Tibial nerve (tissue), 4 donors: ENCODE measurements at regions not wholly inside any gene's neighbourhood (a gene's known extent, or its start where the extent isn't known, plus 50 kb on each side); places are given as distances from the start of the nearest gene placed in this dataset.

Experiments used
- DNase-seq, 2 donors: peaks; one replicate each; pipeline ENCODE4 v3.0.0-alpha.2; 2019; ENCODE audit warnings: low spot score in 2 of 2
- H3K27ac ChIP-seq, 4 donors: fragments of 200-600 bp; sonication (generic) in 3 of 4; one replicate each; pipeline ENCODE4 v1.5.1; 2017 to 2019; ENCODE audit warnings: mild to moderate bottlenecking in 1 of 4
- H3K27me3 ChIP-seq, 2 donors: fragments of 200-600 bp; sonication (generic) in 1 of 2; one replicate each; pipeline versions ENCODE4 v1.5.1 to v1.6.0; 2017 to 2019
- H3K36me3 ChIP-seq, 3 donors: fragments of 200-600 bp; sonication (generic); one replicate each; pipeline ENCODE4 v1.5.1; 2018 to 2019
- H3K4me1 ChIP-seq, 4 donors: fragments of 200-600 bp; sonication (generic) in 3 of 4; one replicate each; pipeline ENCODE4 v1.5.1; 2017 to 2019
- H3K4me3 ChIP-seq, 4 donors: fragments of 200-600 bp; sonication (generic) in 3 of 4; one replicate each; pipeline ENCODE4 v1.5.1; 2017 to 2019; ENCODE audit warnings: mild to moderate bottlenecking in 1 of 4, moderate library complexity in 1 of 4
- H3K9me3 ChIP-seq, 4 donors: fragments of 200-600 bp; sonication (generic) in 3 of 4; one replicate each; pipeline ENCODE4 v1.5.1; 2017 to 2019
- CTCF ChIP-seq, 5 experiments: fragments of 200-600 bp in 3 of 5; fragments of 450-650 bp in 2 of 5; sonication (generic) in 3 of 5; IDR thresholded peaks; one replicate each; pipeline ENCODE4 v1.5.1; 2016 to 2019; ENCODE audit warnings: antibody characterized with exemption in 5 of 5, mild to moderate bottlenecking in 3 of 5, moderate library complexity in 2 of 5
- EP300 ChIP-seq, 2 donors: sonication (generic); formaldehyde crosslinking; IDR thresholded peaks; one replicate each; pipeline ENCODE4 v1.6.1; 2017; ENCODE audit warnings: antibody characterized with exemption in 2 of 2, mild to moderate bottlenecking in 1 of 2
- POLR2A ChIP-seq, 2 donors: fragments of 450-650 bp; IDR thresholded peaks; one replicate each; pipeline ENCODE4 v1.6.1; 2017; ENCODE audit warnings: antibody characterized with exemption in 2 of 2, mild to moderate bottlenecking in 2 of 2, moderate library complexity in 2 of 2
- WGBS, 2 donors: methylation state at CpG; one replicate each; pipeline ENCODE4 v1.1.5; 2018; 5-methylcytosine and 5-hydroxymethylcytosine counted together

- Histone ChIP-seq H3K27ac (no peak overlapping the region), H3K4me1 (no peaks in the 10 kb centered on the region), H3K9me3 (no peaks in the 10 kb centered on the region), H3K36me3 (no peaks in the 10 kb centered on the region), H3K27me3 (no peaks in the 10 kb centered on the region), H3K4me3 (no peak overlapping the region)
- DNase-seq, result no peak
- 94 to 95% methylated on average over 7 of the region's 7 CpGs for WGBS, 2 donors
- TF ChIP-seq POLR2A (IDR thresholded peaks at IDR 0.05), result no peak
- TF ChIP-seq CTCF (IDR thresholded peaks at IDR 0.05), result no peak
- no peak for TF ChIP-seq EP300 (IDR thresholded peaks at IDR 0.05)
Observed at GRCh38 chr3:151983538-151983937, 110.1 kb downstream of the SUCNR1 start.

DNA sequence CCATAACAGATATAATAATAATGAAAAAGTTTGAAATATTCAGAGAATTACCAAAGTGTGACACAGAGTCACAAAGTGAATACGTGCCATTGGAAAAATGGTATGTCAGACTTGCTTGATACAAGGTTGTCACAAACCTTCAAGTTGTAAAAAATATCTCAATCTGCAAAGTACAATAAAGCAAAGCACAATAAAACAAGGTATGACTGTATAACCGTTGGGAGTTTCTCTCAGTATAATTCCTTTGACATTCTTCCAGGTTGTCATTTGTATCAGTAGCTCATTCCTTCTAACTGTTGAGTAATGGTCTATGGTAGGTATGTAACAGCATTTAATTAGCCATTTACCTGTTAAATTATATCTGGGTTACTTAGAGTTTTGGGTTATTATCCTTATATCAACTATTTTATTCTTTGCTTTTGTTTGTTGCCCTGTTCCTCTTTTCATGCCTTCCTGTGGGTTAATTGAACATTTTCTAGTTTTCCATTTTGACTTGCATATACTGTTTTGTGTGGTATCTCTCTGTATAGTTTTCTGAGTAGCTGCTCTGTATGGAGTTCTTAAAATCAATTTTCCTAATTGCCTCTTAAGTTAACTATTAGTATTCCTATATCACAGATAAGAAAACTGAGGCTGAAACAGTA lies 112.5 kb downstream of the SUCNR1 start:
- no peak overlapping the region for H3K27ac ChIP-seq
- TF ChIP-seq EP300 (IDR thresholded peaks at IDR 0.05), result no peak
- TF ChIP-seq POLR2A (IDR thresholded peaks at IDR 0.05), result no peak
- TF ChIP-seq CTCF (IDR thresholded peaks at IDR 0.05), result no peak
- WGBS, 2 donors, result 89 to 91% methylated on average over 2 of the region's 2 CpGs
- H3K4me1 ChIP-seq, result no peaks in the 10 kb centered on the region
- no peaks in the 10 kb centered on the region for H3K36me3 ChIP-seq
- DNase-seq, result no peak
- H3K4me3 ChIP-seq, result no peak overlapping the region
- no peaks in the 10 kb centered on the region for H3K27me3 ChIP-seq
- no peaks in the 10 kb centered on the region for H3K9me3 ChIP-seq

DNA sequence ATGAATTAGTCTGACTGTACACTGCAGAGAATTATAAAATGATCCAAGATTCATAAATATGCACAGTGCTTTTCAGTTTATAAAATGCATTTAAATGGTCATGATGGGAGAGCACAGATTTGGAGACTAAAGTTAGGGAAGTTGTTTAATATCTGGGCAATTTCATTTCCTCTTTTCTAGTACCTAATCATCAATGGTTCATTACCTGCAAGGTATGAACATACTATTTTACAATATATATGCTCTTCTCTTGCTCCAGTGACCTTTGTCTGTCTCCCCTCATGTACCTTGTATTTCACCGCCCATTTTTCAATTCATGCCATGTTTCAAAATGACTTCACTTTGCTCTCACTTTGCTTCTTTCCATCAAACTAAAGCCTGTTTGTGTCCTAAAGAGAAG lies 114.5 kb downstream of the SUCNR1 start:
- Histone ChIP-seq H3K36me3 (no peaks in the 10 kb centered on the region), H3K4me1 (no peaks in the 10 kb centered on the region), H3K27ac (no peak overlapping the region), H3K27me3 (no peaks in the 10 kb centered on the region), H3K4me3 (no peak overlapping the region), H3K9me3 (no peaks in the 10 kb centered on the region)
- 100% methylated on average over 1 of the region's 1 CpG for WGBS, 2 donors
- no peak for DNase-seq
- no peak for TF ChIP-seq EP300 (IDR thresholded peaks at IDR 0.05)
- TF ChIP-seq POLR2A (IDR thresholded peaks at IDR 0.05), result no peak
- no peak for TF ChIP-seq CTCF (IDR thresholded peaks at IDR 0.05)

DNA sequence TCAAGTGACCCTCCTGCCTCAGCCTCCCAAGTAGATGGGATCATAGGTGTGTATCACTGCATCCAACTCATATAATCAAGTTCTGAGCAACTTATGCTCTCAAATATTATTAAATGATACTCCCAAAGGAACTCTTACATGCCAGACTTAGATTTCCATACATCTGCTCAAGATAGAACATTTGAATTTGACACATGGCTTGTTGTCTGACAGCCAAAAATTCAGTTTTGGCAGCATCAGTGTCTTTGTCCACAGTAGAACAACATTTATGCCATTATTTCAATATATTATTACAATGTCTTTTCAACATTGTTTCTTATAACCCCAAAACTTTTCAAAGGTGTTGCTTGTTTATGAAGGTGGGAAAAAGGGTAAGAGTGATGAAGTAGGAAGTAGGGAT lies 116.2 kb downstream of the SUCNR1 start:
- TF ChIP-seq CTCF (IDR thresholded peaks at IDR 0.05) (no peak), EP300 (IDR thresholded peaks at IDR 0.05) (no peak), POLR2A (IDR thresholded peaks at IDR 0.05) (no peak)
- no peak overlapping the region for H3K4me3 ChIP-seq

DNA sequence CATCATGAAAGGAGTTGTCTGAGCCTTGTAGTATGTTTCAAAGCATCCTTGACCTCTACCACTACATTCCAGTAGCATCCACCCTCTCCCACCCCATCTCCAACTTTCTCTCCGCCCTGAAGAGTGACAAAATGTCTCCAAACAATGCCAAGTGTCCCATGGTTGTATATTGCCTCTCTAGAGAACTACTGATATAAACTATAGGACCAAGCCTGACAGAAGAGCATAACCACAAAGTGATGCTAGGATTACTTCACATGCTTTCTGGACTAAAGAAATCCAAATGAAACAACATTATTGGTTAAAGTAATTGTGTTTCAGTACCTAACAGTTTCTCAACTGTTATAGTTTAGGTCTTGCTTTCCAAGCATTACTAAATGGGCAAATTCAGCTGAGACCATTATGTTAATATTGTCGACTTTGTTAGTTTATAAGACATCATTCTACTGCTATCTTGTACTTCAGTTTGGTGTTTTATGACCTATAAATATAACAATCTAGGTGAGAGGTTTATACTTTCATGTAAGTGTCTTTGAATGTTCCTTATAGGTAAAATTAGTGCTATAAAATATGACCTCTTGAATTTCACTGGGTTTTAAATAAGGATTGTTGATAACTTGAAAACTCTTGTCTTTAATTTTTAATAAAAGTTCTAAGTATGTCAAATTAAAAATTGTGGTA lies 117.4 kb downstream of the SUCNR1 start:
- H3K9me3 ChIP-seq, result no peaks in the 10 kb centered on the region
- no peaks in the 10 kb centered on the region for H3K36me3 ChIP-seq
- H3K27me3 ChIP-seq, result no peaks in the 10 kb centered on the region
- 75 to 77% methylated on average over 2 of the region's 2 CpGs for WGBS, 2 donors
- H3K4me3 ChIP-seq, result no peak overlapping the region
- no peaks in the 10 kb centered on the region for H3K4me1 ChIP-seq
- TF ChIP-seq CTCF (IDR thresholded peaks at IDR 0.05), result no peak
- no peak for TF ChIP-seq EP300 (IDR thresholded peaks at IDR 0.05)
- TF ChIP-seq POLR2A (IDR thresholded peaks at IDR 0.05), result no peak
- H3K27ac ChIP-seq, result no peak overlapping the region
- DNase-seq, result no peak

More for the DNA sequence above, 116.2 kb downstream of the SUCNR1 start:
- H3K27me3 ChIP-seq, result no peaks in the 10 kb centered on the region
- H3K9me3 ChIP-seq, result no peaks in the 10 kb centered on the region
- no peak overlapping the region for H3K27ac ChIP-seq
- no peaks in the 10 kb centered on the region for H3K36me3 ChIP-seq
- no peak for DNase-seq
- no peaks in the 10 kb centered on the region for H3K4me1 ChIP-seq
